B cell (primary cell): ENCODE measurements at regions not wholly inside any gene's neighbourhood (a gene's known extent, or its start where the extent isn't known, plus 50 kb on each side); places are given as distances from the start of the nearest gene placed in this dataset.

Source experiments
- EZH2 ChIP-seq: IDR thresholded peaks from 2 replicates; pipeline ENCODE4 v1.6.1; 2012; ENCODE audit warnings: borderline replicate concordance, low read depth, mild to moderate bottlenecking, moderate library complexity, low read length; ENCODE audit not compliant: insufficient read depth, poor library complexity, severe bottlenecking
- TF ChIP-seq, protein P1 (sequence below): fragments of 200-600 bp; IDR thresholded peaks from one replicate; pipeline ENCODE4 v1.8.0; 2022; ENCODE audit warnings: antibody characterized with exemption, mild to moderate bottlenecking

DNA sequence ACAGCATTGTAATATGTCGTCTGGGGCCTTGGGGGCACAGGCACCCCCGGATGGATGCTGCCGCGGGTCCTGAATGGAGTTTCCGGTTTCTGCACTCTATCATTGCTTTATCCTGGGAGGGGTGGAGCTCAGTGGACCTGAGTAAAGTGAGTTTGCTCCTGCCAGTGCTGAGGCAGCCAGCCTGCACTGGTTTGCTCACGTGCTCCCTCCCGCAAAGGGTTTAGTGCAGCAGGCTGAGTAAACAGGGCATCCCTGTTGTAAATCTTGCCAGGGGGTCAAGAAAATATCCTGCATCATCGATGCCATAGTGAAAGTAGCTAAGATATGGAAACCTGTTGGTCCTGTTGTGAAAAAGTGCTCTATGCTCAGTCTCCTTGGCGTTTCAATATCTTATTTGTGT, 85.6 kb upstream of the BRINP3 start:
- TF ChIP-seq, protein P1, sequence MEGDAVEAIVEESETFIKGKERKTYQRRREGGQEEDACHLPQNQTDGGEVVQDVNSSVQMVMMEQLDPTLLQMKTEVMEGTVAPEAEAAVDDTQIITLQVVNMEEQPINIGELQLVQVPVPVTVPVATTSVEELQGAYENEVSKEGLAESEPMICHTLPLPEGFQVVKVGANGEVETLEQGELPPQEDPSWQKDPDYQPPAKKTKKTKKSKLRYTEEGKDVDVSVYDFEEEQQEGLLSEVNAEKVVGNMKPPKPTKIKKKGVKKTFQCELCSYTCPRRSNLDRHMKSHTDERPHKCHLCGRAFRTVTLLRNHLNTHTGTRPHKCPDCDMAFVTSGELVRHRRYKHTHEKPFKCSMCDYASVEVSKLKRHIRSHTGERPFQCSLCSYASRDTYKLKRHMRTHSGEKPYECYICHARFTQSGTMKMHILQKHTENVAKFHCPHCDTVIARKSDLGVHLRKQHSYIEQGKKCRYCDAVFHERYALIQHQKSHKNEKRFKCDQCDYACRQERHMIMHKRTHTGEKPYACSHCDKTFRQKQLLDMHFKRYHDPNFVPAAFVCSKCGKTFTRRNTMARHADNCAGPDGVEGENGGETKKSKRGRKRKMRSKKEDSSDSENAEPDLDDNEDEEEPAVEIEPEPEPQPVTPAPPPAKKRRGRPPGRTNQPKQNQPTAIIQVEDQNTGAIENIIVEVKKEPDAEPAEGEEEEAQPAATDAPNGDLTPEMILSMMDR, result no peak
- no peak for TF ChIP-seq EZH2
